Body of pancreas (tissue), 4 donors: ENCODE measurements at regions not wholly inside any gene's neighbourhood (a gene's known extent, or its start where the extent isn't known, plus 50 kb on each side); places are given as distances from the start of the nearest gene placed in this dataset.

Experiments
- CTCF ChIP-seq, 7 experiments: fragments of 450-650 bp in 4 of 7; fragments of 200-600 bp in 3 of 7; sonication (generic) in 3 of 7; IDR thresholded peaks; one replicate each; pipeline ENCODE4 v1.5.1; 2016 to 2019; ENCODE audit warnings: antibody characterized with exemption in 7 of 7
- POLR2A ChIP-seq, 3 donors: fragments of 450-650 bp; IDR thresholded peaks; one replicate each; pipeline ENCODE4 v1.6.1; 2016; ENCODE audit warnings: antibody characterized with exemption in 3 of 3, mild to moderate bottlenecking in 2 of 3

- TF ChIP-seq CTCF (IDR thresholded peaks at IDR 0.05) (peak; percentile 37 to 76 (median 67)), POLR2A (IDR thresholded peaks at IDR 0.05) (no peak)
Measured at GRCh38 chr7:85750454-85750949, 563.6 kb upstream of the SEMA3D start.
